22Rv1 (cell line): ENCODE measurements at regions not wholly inside any gene's neighbourhood (a gene's known extent, or its start where the extent isn't known, plus 50 kb on each side); places are given as distances from the start of the nearest gene placed in this dataset.

Experiments
- CTCF ChIP-seq: fragments of 450-650 bp; IDR thresholded peaks from 2 replicates; pipeline ENCODE4 v1.5.1; 2017; ENCODE audit warnings: mild to moderate bottlenecking
- ZFX ChIP-seq: fragments of 450-650 bp; IDR thresholded peaks from 2 replicates; pipeline ENCODE4 v1.6.1; 2017; ENCODE audit warnings: antibody characterized with exemption, borderline replicate concordance

- TF ChIP-seq CTCF, result no peak
- TF ChIP-seq ZFX, result no peak
These were observed 783.3 kb upstream of the SALL3 start for GRCh38 chr18:78196280-78196679.
